Fibroblast of skin of left quadriceps (primary cell): ENCODE measurements at regions not wholly inside any gene's neighbourhood (a gene's known extent, or its start where the extent isn't known, plus 50 kb on each side); places are given as distances from the start of the nearest gene placed in this dataset.
"Not testable (repeated sequence)": the region's sequence is repeated elsewhere in the genome, so short reads cannot be mapped to it uniquely, and the experiment has no call there.

ENCODE experiments used
- DNase-seq, 2 experiments: peaks; one replicate each; pipeline ENCODE4 v3.0.0-alpha.2; 2013; ENCODE audit warnings: low read depth in 2 of 2

- no peak for DNase-seq
These were observed 957.7 kb upstream of the GYPC start for GRCh38 chr2:125698280-125698679.

GRCh38 chr2:125701070-125701469 lies 954.9 kb upstream of the GYPC start:
- DNase-seq = no peak

GRCh38 chr2:125707611-125708010 lies 948.3 kb upstream of the GYPC start:
- no peak for DNase-seq

GRCh38 chr2:125710561-125710960 lies 945.4 kb upstream of the GYPC start:
- DNase-seq = no peak

GRCh38 chr2:125711075-125711474 lies 944.9 kb upstream of the GYPC start:
- no peak for DNase-seq

GRCh38 chr2:125713533-125713932 lies 942.4 kb upstream of the GYPC start:
- DNase-seq = no peak

- DNase-seq = no peak
These were observed 934.8 kb upstream of the GYPC start for GRCh38 chr2:125721072-125721721.

- DNase-seq = no peak
These were observed 925.0 kb upstream of the GYPC start for GRCh38 chr2:125730921-125731320.

- DNase-seq = no peak
These were observed 919.7 kb upstream of the GYPC start for GRCh38 chr2:125736306-125736705.

GRCh38 chr2:125745514-125745913 lies 910.4 kb upstream of the GYPC start:
- DNase-seq = no peak

GRCh38 chr2:125746321-125747164 lies 909.4 kb upstream of the GYPC start:
- no peak for DNase-seq

- DNase-seq = no peak
These were observed 908.9 kb upstream of the GYPC start for GRCh38 chr2:125747165-125747425.

- DNase-seq = no peak
These were observed 899.5 kb upstream of the GYPC start for GRCh38 chr2:125756431-125756830.

- DNase-seq = no peak
These were observed 859.2 kb upstream of the GYPC start for GRCh38 chr2:125796784-125797183.

GRCh38 chr2:125797192-125797591 lies 858.8 kb upstream of the GYPC start:
- no peak for DNase-seq

- DNase-seq = no peak
These were observed 833.2 kb upstream of the GYPC start for GRCh38 chr2:125822746-125823145.

GRCh38 chr2:125825781-125826180 lies 830.2 kb upstream of the GYPC start:
- DNase-seq = not testable (repeated sequence)

GRCh38 chr2:125837128-125837527 lies 818.8 kb upstream of the GYPC start:
- DNase-seq = no peak

- no peak for DNase-seq
These were observed 818.3 kb upstream of the GYPC start for GRCh38 chr2:125837611-125838010.

- no peak for DNase-seq
These were observed 816.0 kb upstream of the GYPC start for GRCh38 chr2:125839945-125840344.

- DNase-seq = no peak
These were observed 813.9 kb upstream of the GYPC start for GRCh38 chr2:125842041-125842440.

- no peak for DNase-seq
These were observed 805.4 kb upstream of the GYPC start for GRCh38 chr2:125850541-125850940.

- no peak for DNase-seq
These were observed 803.6 kb upstream of the GYPC start for GRCh38 chr2:125852364-125852763.

GRCh38 chr2:125853626-125854025 lies 802.3 kb upstream of the GYPC start:
- no peak for DNase-seq
